Small intestine (tissue), 7 donors: ENCODE measurements at regions not wholly inside any gene's neighbourhood (a gene's known extent, or its start where the extent isn't known, plus 50 kb on each side); places are given as distances from the start of the nearest gene placed in this dataset.

Experiments used
- DNase-seq, 2 donors: peaks; one replicate each; pipeline versions ENCODE4 v3.0.0 to v3.0.0-alpha.2; 2013
- FAIRE-seq: peaks from 2 replicates; lab custom pipeline; 2012; peaks lifted over from hg19 to GRCh38; lab: Jason Lieb, UNC
- H3K27ac ChIP-seq, 3 donors: one replicate each; pipeline ENCODE4 v1.5.1; 2013; ENCODE audit warnings: low read length in 2 of 3, mild to moderate bottlenecking in 2 of 3, control low read depth in 1 of 3, inconsistent platforms in 1 of 3, low read depth in 1 of 3, moderate library complexity in 1 of 3
- H3K27me3 ChIP-seq, 3 donors: one replicate each; pipeline ENCODE4 v1.6.1; 2013; ENCODE audit warnings: low read length in 3 of 3, inconsistent platforms in 1 of 3; ENCODE audit not compliant: control insufficient read depth in 3 of 3, insufficient read depth in 3 of 3
- H3K36me3 ChIP-seq, 3 donors: one replicate each; pipeline ENCODE4 v1.6.1; 2013; ENCODE audit warnings: low read length in 3 of 3, inconsistent platforms in 1 of 3, low read depth in 1 of 3, mild to moderate bottlenecking in 1 of 3, moderate library complexity in 1 of 3; ENCODE audit not compliant: control insufficient read depth in 3 of 3, insufficient read depth in 2 of 3
- H3K4me1 ChIP-seq, 3 donors: one replicate each; pipeline ENCODE4 v1.6.1; 2013; ENCODE audit warnings: low read length in 2 of 3, inconsistent platforms in 1 of 3, low read depth in 1 of 3, mild to moderate bottlenecking in 1 of 3, moderate library complexity in 1 of 3; ENCODE audit not compliant: control insufficient read depth in 3 of 3, insufficient read depth in 2 of 3
- H3K4me3 ChIP-seq, 3 donors: one replicate each; pipeline ENCODE4 v1.5.1; 2013; ENCODE audit warnings: low read length in 3 of 3, control low read depth in 1 of 3, inconsistent platforms in 1 of 3, low read depth in 1 of 3, mild to moderate bottlenecking in 1 of 3, moderate library complexity in 1 of 3
- H3K9me3 ChIP-seq, 2 donors: one replicate each; pipeline ENCODE4 v1.6.1; 2013; ENCODE audit warnings: low read depth in 1 of 2, low read length in 1 of 2; ENCODE audit not compliant: control insufficient read depth in 2 of 2, insufficient read depth in 1 of 2
- WGBS, 3 donors: extraction: QIAGEN DNeasy Blood & Tissue Kit; methylation state at CpG; one replicate each; pipeline ENCODE4 v1.1.7; 2013; 5-methylcytosine and 5-hydroxymethylcytosine counted together
- donor health status: healthy with polysubstance abuse.
- donor health status: control.
- donor health status: control.
- donor health status: Bipolar disorder and iron deficiency.
- donor health status: healthy.

GRCh38 chr14:51576879-51577278 lies 74.8 kb upstream of the FRMD6 start:
- Histone ChIP-seq H3K36me3 (no peaks in the 10 kb centered on the region), H3K9me3 (no peaks in the 10 kb centered on the region), H3K4me1 (peaks cover 0 to 2% (median 0%) of the 10 kb centered on the region in 3 donors), H3K27ac (no peak overlapping the region), H3K4me3 (no peak overlapping the region), H3K27me3 (no peaks in the 10 kb centered on the region)
- 70 to 82% (median 80%) methylated on average over 1 of the region's 1 CpG for WGBS, 3 donors
- FAIRE-seq (no peak), DNase-seq (no peak)

GRCh38 chr14:51578853-51579252 lies 72.9 kb upstream of the FRMD6 start:
- peaks cover 0 to 2% (median 0%) of the 10 kb centered on the region in 3 donors for H3K4me1 ChIP-seq
- H3K4me3 ChIP-seq = no peak overlapping the region
- FAIRE-seq (no peak), DNase-seq (no peak)
- WGBS, 3 donors = 72 to 74% (median 74%) methylated on average over 2 of the region's 2 CpGs
- no peaks in the 10 kb centered on the region for H3K9me3 ChIP-seq
- no peaks in the 10 kb centered on the region for H3K36me3 ChIP-seq
- H3K27ac ChIP-seq = no peak overlapping the region
- no peaks in the 10 kb centered on the region for H3K27me3 ChIP-seq

GRCh38 chr14:51581017-51581881 lies 70.5 kb upstream of the FRMD6 start:
- WGBS, 3 donors = 59 to 69% (median 66%) methylated on average over 4 of the region's 4 CpGs

GRCh38 chr14:51582437-51582836 lies 69.3 kb upstream of the FRMD6 start:
- 80 to 84% (median 82%) methylated on average over 2 of the region's 2 CpGs for WGBS, 3 donors
- FAIRE-seq (no peak), DNase-seq (no peak)
- Histone ChIP-seq H3K4me1 (peaks cover 0 to 2% (median 0%) of the 10 kb centered on the region in 3 donors), H3K27ac (no peak overlapping the region), H3K36me3 (no peaks in the 10 kb centered on the region), H3K27me3 (no peaks in the 10 kb centered on the region), H3K4me3 (no peak overlapping the region), H3K9me3 (no peaks in the 10 kb centered on the region)

More at GRCh38 chr14:51581017-51581881, 70.5 kb upstream of the FRMD6 start:
- peaks cover 0 to 2% (median 0%) of the 10 kb centered on the region in 3 donors for H3K4me1 ChIP-seq
- no peak overlapping the region for H3K4me3 ChIP-seq
- no peak for FAIRE-seq
- no peaks in the 10 kb centered on the region for H3K27me3 ChIP-seq
- no peaks in the 10 kb centered on the region for H3K36me3 ChIP-seq
- no peaks in the 10 kb centered on the region for H3K9me3 ChIP-seq
- peak in 1 of 2 donors; percentile 3 for DNase-seq
- no peak overlapping the region for H3K27ac ChIP-seq

GRCh38 chr14:51585055-51585454 lies 66.7 kb upstream of the FRMD6 start:
- H3K36me3 ChIP-seq = no peaks in the 10 kb centered on the region
- FAIRE-seq (no peak), DNase-seq (no peak)
- H3K27ac ChIP-seq = no peak overlapping the region
- peaks cover 0 to 2% (median 0%) of the 10 kb centered on the region in 3 donors for H3K4me1 ChIP-seq
- WGBS, 3 donors = 67 to 84% (median 82%) methylated on average over 5 of the region's 5 CpGs
- no peak overlapping the region for H3K4me3 ChIP-seq
- no peaks in the 10 kb centered on the region for H3K9me3 ChIP-seq
- no peaks in the 10 kb centered on the region for H3K27me3 ChIP-seq

- Histone ChIP-seq H3K27me3 (no peaks in the 10 kb centered on the region), H3K4me1 (no peaks in the 10 kb centered on the region), H3K36me3 (no peaks in the 10 kb centered on the region), H3K4me3 (no peak overlapping the region), H3K9me3 (no peaks in the 10 kb centered on the region), H3K27ac (no peak overlapping the region)
- no peak for FAIRE-seq
- WGBS, 3 donors = 46 to 54% (median 50%) methylated on average over 2 of the region's 2 CpGs
- no peak for DNase-seq
These were observed 58.9 kb upstream of the FRMD6 start for GRCh38 chr14:51592836-51593235.

GRCh38 chr14:51593397-51593796 lies 58.3 kb upstream of the FRMD6 start:
- Histone ChIP-seq H3K4me1 (no peaks in the 10 kb centered on the region), H3K27me3 (no peaks in the 10 kb centered on the region), H3K9me3 (no peaks in the 10 kb centered on the region), H3K36me3 (no peaks in the 10 kb centered on the region), H3K4me3 (no peak overlapping the region), H3K27ac (no peak overlapping the region)
- WGBS, 3 donors = 46 to 75% (median 66%) methylated on average over 5 of the region's 5 CpGs
- no peak for FAIRE-seq
- no peak for DNase-seq

GRCh38 chr14:51595881-51596455 lies 55.7 kb upstream of the FRMD6 start:
- Histone ChIP-seq H3K4me1 (no peaks in the 10 kb centered on the region), H3K9me3 (no peaks in the 10 kb centered on the region), H3K27ac (no peak overlapping the region), H3K4me3 (no peak overlapping the region), H3K36me3 (no peaks in the 10 kb centered on the region), H3K27me3 (no peaks in the 10 kb centered on the region)
- WGBS, 3 donors = 79 to 87% (median 86%) methylated on average over 3 of the region's 3 CpGs
- FAIRE-seq = no peak
- DNase-seq = no peak
